ENCODE measurements at regions not wholly inside any gene's neighbourhood (a gene's known extent, or its start where the extent isn't known, plus 50 kb on each side); places are given as distances from the start of the nearest gene placed in this dataset.

DNA sequence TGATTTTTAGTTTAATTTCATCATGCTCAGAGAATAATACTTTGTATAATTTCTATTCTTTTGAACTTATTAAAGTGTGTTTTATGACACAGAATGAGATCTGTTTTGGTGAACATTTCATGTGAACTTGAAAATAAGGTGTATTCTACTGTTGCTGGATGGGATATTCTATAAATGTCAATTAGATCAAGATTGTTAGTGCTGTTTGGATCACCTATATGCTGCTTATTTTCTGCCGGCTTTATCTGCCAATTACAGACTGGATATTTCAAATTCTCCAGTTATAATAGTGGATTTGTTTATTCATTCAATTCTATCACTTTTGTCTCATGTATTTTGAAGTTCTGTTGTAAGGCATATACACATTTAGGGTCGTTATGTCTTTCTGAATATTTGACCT, 720.7 kb upstream of the RIOK2 start (continued):
- TF ChIP-seq, protein P1, sequence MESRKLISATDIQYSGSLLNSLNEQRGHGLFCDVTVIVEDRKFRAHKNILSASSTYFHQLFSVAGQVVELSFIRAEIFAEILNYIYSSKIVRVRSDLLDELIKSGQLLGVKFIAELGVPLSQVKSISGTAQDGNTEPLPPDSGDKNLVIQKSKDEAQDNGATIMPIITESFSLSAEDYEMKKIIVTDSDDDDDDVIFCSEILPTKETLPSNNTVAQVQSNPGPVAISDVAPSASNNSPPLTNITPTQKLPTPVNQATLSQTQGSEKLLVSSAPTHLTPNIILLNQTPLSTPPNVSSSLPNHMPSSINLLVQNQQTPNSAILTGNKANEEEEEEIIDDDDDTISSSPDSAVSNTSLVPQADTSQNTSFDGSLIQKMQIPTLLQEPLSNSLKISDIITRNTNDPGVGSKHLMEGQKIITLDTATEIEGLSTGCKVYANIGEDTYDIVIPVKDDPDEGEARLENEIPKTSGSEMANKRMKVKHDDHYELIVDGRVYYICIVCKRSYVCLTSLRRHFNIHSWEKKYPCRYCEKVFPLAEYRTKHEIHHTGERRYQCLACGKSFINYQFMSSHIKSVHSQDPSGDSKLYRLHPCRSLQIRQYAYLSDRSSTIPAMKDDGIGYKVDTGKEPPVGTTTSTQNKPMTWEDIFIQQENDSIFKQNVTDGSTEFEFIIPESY (IDR thresholded peaks at IDR 0.05) = no peak
- no peak for TF ChIP-seq FOXA2 (IDR thresholded peaks at IDR 0.05)
- no peak for TF ChIP-seq HNF4G (IDR thresholded peaks at IDR 0.05)
- no peak for TF ChIP-seq FOXA1 (IDR thresholded peaks at IDR 0.05)

DNA sequence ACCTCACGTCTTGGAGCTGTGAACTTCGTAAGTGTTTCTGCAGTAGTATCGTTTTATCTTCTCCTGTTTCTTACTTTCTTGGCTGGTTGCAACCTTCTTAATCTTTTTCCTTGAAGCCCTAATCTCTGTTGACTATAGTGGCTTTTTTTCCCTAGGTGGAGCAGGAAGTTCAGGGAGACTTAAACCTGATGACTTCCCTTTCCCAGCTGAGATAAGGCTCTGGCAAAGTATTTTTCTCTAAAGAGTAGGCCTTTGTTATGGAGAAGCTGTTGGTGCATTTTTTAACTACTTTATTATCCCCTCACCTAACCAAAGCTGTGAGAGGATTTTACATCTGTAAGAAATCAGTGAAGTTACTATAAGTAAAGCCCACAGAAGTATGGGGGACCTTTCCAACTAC, 723.1 kb upstream of the RIOK2 start:
- Histone ChIP-seq H3K4me3 (ENCODE audit: low read depth in 1 of 3, low read length in 3 of 3) (no peak overlapping the region), H3K4me1 (ENCODE audit: control insufficient read depth in 4 of 4, insufficient read depth in 4 of 4, low read length in 3 of 4) (peaks cover 0 to 3% (median 0%) of the 10 kb centered on the region in 4 donors), H3K27me3 (ENCODE audit: control insufficient read depth in 4 of 4, insufficient read depth in 4 of 4, low read length in 3 of 4) (no peaks in the 10 kb centered on the region), H3K36me3 (ENCODE audit: control insufficient read depth in 4 of 4, insufficient read depth in 3 of 4, low read depth in 1 of 4, low read length in 3 of 4) (no peaks in the 10 kb centered on the region), H3K9ac (ENCODE audit: low read depth in 1 of 2, low read length in 2 of 2) (no peak overlapping the region), H3K27ac (ENCODE audit: low read depth in 1 of 2, low read length in 2 of 2) (no peak overlapping the region), H3K9me3 (ENCODE audit: control insufficient read depth in 4 of 4, low read length in 3 of 4) (no peaks in the 10 kb centered on the region)
- TF ChIP-seq EGR1 (IDR thresholded peaks at IDR 0.05; ENCODE audit: low read depth in 2 of 2) = no peak
- TF ChIP-seq FOXA2 (IDR thresholded peaks at IDR 0.05) = no peak
- TF ChIP-seq, protein P2, sequence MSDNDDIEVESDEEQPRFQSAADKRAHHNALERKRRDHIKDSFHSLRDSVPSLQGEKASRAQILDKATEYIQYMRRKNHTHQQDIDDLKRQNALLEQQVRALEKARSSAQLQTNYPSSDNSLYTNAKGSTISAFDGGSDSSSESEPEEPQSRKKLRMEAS (IDR thresholded peaks at IDR 0.05) = no peak
- DNase-seq (ENCODE audit: low spot score) = no peak
- 64% methylated on average over 3 of the region's 3 CpGs for WGBS

DNA sequence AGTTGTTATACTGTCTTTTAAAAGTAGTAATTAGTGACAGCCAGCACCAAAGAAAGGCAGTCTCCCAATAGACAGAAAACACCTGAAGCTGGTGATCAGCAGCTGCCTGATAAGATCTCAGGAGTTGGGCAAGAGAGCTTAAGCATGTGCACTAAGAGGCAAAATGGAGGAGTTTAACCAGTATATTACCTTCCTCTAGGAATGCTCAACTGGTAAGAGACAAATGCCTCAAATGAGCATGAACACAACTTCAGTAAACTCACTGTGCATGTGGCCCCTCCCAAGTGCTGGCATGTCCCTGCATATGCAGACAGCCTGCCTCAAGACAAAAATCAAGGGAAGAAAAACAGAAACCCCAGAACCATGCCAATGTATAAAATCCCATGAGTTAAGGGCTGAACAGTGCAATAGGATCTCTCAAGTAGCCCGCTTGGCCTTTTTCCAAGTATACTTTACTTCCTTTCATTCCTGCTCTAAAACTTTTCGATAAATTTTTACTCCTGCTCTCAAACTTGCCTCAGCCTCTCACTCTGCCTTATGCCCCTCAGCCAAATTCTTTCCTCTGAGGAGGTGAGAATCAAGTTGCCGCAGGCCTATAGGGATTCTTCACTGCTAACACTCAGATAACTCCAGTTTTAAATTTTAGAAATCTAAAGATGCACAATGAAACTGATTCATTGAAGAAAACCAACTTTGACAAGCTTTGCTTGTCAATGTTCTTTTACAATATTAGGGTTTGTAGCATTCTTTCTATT, 724.8 kb upstream of the RIOK2 start:
- peaks cover 0 to 3% (median 0%) of the 10 kb centered on the region in 4 donors for H3K4me1 ChIP-seq (ENCODE audit: control insufficient read depth in 4 of 4, insufficient read depth in 4 of 4, low read length in 3 of 4)
- TF ChIP-seq YY1 (IDR thresholded peaks at IDR 0.05) (no peak), JUND (IDR thresholded peaks at IDR 0.05) (no peak), SP1 (IDR thresholded peaks at IDR 0.05) (no peak), GABPA (IDR thresholded peaks at IDR 0.05 in 1 of 2, conservative IDR thresholded peaks at IDR 0.05 in 1 of 2) (no peak), FOXA2 (IDR thresholded peaks at IDR 0.05) (no peak), NR2F2 (IDR thresholded peaks at IDR 0.05) (no peak), TAF1 (conservative IDR thresholded peaks at IDR 0.05) (no peak), FOXA1 (IDR thresholded peaks at IDR 0.05) (no peak), HNF4G (IDR thresholded peaks at IDR 0.05) (no peak), HNF4A (conservative IDR thresholded peaks at IDR 0.05) (no peak), RAD21 (IDR thresholded peaks at IDR 0.05) (no peak)
- TF ChIP-seq, protein P3, sequence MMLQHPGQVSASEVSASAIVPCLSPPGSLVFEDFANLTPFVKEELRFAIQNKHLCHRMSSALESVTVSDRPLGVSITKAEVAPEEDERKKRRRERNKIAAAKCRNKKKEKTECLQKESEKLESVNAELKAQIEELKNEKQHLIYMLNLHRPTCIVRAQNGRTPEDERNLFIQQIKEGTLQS (IDR thresholded peaks at IDR 0.05) = no peak
- TF ChIP-seq, protein P4, sequence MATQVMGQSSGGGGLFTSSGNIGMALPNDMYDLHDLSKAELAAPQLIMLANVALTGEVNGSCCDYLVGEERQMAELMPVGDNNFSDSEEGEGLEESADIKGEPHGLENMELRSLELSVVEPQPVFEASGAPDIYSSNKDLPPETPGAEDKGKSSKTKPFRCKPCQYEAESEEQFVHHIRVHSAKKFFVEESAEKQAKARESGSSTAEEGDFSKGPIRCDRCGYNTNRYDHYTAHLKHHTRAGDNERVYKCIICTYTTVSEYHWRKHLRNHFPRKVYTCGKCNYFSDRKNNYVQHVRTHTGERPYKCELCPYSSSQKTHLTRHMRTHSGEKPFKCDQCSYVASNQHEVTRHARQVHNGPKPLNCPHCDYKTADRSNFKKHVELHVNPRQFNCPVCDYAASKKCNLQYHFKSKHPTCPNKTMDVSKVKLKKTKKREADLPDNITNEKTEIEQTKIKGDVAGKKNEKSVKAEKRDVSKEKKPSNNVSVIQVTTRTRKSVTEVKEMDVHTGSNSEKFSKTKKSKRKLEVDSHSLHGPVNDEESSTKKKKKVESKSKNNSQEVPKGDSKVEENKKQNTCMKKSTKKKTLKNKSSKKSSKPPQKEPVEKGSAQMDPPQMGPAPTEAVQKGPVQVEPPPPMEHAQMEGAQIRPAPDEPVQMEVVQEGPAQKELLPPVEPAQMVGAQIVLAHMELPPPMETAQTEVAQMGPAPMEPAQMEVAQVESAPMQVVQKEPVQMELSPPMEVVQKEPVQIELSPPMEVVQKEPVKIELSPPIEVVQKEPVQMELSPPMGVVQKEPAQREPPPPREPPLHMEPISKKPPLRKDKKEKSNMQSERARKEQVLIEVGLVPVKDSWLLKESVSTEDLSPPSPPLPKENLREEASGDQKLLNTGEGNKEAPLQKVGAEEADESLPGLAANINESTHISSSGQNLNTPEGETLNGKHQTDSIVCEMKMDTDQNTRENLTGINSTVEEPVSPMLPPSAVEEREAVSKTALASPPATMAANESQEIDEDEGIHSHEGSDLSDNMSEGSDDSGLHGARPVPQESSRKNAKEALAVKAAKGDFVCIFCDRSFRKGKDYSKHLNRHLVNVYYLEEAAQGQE (IDR thresholded peaks at IDR 0.05) = no peak
- TF ChIP-seq, protein P2 (IDR thresholded peaks at IDR 0.05) = no peak
- TF ChIP-seq, protein P1 (IDR thresholded peaks at IDR 0.05) = no peak
- TF ChIP-seq, protein P5, sequence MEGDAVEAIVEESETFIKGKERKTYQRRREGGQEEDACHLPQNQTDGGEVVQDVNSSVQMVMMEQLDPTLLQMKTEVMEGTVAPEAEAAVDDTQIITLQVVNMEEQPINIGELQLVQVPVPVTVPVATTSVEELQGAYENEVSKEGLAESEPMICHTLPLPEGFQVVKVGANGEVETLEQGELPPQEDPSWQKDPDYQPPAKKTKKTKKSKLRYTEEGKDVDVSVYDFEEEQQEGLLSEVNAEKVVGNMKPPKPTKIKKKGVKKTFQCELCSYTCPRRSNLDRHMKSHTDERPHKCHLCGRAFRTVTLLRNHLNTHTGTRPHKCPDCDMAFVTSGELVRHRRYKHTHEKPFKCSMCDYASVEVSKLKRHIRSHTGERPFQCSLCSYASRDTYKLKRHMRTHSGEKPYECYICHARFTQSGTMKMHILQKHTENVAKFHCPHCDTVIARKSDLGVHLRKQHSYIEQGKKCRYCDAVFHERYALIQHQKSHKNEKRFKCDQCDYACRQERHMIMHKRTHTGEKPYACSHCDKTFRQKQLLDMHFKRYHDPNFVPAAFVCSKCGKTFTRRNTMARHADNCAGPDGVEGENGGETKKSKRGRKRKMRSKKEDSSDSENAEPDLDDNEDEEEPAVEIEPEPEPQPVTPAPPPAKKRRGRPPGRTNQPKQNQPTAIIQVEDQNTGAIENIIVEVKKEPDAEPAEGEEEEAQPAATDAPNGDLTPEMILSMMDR (IDR thresholded peaks at IDR 0.05; ENCODE audit: low read depth, low read length, missing input control) = no peak
- WGBS = 86% methylated on average over 3 of the region's 3 CpGs

More for the DNA sequence above, 724.8 kb upstream of the RIOK2 start:
- DNase-seq (ENCODE audit: low spot score) = no peak
- H3K9ac ChIP-seq (ENCODE audit: low read depth in 1 of 2, low read length in 2 of 2) = no peak overlapping the region
- no peaks in the 10 kb centered on the region for H3K9me3 ChIP-seq (ENCODE audit: control insufficient read depth in 4 of 4, low read length in 3 of 4)
- H3K4me3 ChIP-seq (ENCODE audit: low read depth in 1 of 3, low read length in 3 of 3) = no peak overlapping the region
- no peaks in the 10 kb centered on the region for H3K27me3 ChIP-seq (ENCODE audit: control insufficient read depth in 4 of 4, insufficient read depth in 4 of 4, low read length in 3 of 4)
- no peaks in the 10 kb centered on the region for H3K36me3 ChIP-seq (ENCODE audit: control insufficient read depth in 4 of 4, insufficient read depth in 3 of 4, low read depth in 1 of 4, low read length in 3 of 4)
- H3K27ac ChIP-seq (ENCODE audit: low read depth in 1 of 2, low read length in 2 of 2) = no peak overlapping the region

Measured in liver (tissue), 8 donors.